Naive thymus-derived CD8-positive, alpha-beta T cell (primary cell): ENCODE measurements at regions not wholly inside any gene's neighbourhood (a gene's known extent, or its start where the extent isn't known, plus 50 kb on each side); places are given as distances from the start of the nearest gene placed in this dataset.
A peak's percentile ranks its signal among the peaks of the same experiment; 100 is the strongest.
"Not testable (repeated sequence)": the region's sequence is repeated elsewhere in the genome, so short reads cannot be mapped to it uniquely, and the experiment has no call there.

Experiments used
- ATAC-seq, 2 donors: fragments of 150-1000 bp; cut with Tn5 transposase in 1 of 2; sonication (Bioruptor Pico), chemical (Tn5 transposase) in 1 of 2; 1 replicate in 1 of 2; 2 replicates in 1 of 2; pipeline ENCODE4 v1.10.0; 2021; ENCODE audit warnings: mild to moderate bottlenecking in 2 of 2, moderate library complexity in 2 of 2
- POLR2A ChIA-PET: fragments of 350-600 bp; sonication (Branson Sonifier 250); formaldehyde crosslinking; loops from one replicate; lab custom pipeline; 2021; ENCODE audit warnings: antibody characterized with exemption; lab: Charles Lee
- DNase-seq, 10 donors: peaks; one replicate each; pipeline versions ENCODE4 v3.0.0 to v3.0.0-alpha.2; 2020 to 2022
- H3K27ac Mint-ChIP-seq, 10 donors: one replicate each; pipeline ENCODE4 v1.8.0; 2020 to 2022; ENCODE audit warnings: mild to moderate bottlenecking in 10 of 10, mixed read lengths in 10 of 10, moderate library complexity in 4 of 10, inconsistent platforms in 1 of 10
- H3K27me3 Mint-ChIP-seq, 5 donors: one replicate each; pipeline ENCODE4 v1.8.0; 2021 to 2022; ENCODE audit warnings: mixed read lengths in 5 of 5
- H3K36me3 Mint-ChIP-seq, 3 donors: one replicate each; pipeline ENCODE4 v1.8.0; 2020 to 2022; ENCODE audit warnings: mixed read lengths in 3 of 3, mild to moderate bottlenecking in 2 of 3, inconsistent platforms in 1 of 3
- H3K4me1 Mint-ChIP-seq, 4 donors: one replicate each; pipeline ENCODE4 v1.8.0; 2021 to 2022; ENCODE audit warnings: mixed read lengths in 4 of 4
- H3K4me3 Mint-ChIP-seq, 10 donors: one replicate each; pipeline ENCODE4 v1.8.0; 2020 to 2022; ENCODE audit warnings: mild to moderate bottlenecking in 10 of 10, mixed read lengths in 10 of 10, moderate library complexity in 6 of 10, inconsistent platforms in 1 of 10
- H3K9me3 Mint-ChIP-seq, 9 donors: one replicate each; pipeline ENCODE4 v1.8.0; 2020 to 2022; ENCODE audit warnings: mixed read lengths in 9 of 9, mild to moderate bottlenecking in 3 of 9, inconsistent platforms in 1 of 9, moderate library complexity in 1 of 9

GRCh38 chr3:16021801-16022200 is 152.7 kb upstream of the GALNT15 start:
- DNase-seq, ATAC-seq, H3K4me1 Mint-ChIP-seq, H3K27ac Mint-ChIP-seq, H3K9me3 Mint-ChIP-seq, H3K4me3 Mint-ChIP-seq, POLR2A ChIA-PET, H3K36me3 Mint-ChIP-seq: not testable (repeated sequence)
- peaks cover 0 to 11% (median 9%) of the 10 kb centered on the region in 5 donors for H3K27me3 Mint-ChIP-seq

DNA sequence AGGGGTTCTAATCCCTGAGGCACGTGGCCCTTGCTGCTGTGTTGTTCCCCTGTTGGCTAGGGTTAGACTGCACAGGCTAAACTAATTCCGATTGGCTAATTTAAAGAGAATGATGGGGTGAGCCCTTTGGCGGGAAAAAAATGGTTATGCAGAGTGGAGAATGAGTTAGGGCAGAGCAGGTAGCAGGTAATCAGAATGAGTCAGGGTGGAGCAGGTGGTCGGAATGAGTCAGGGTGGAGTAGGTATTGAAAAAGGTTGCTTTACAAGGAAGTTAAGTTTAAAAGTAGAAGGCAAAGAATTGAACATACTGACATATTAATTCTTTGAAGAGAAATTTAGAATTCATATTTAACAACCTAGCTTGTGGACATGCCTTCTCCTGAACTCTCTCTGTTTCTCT is 150.6 kb upstream of the GALNT15 start:
- DNase-seq, ATAC-seq, H3K4me1 Mint-ChIP-seq, H3K4me3 Mint-ChIP-seq, H3K36me3 Mint-ChIP-seq, H3K27ac Mint-ChIP-seq, H3K9me3 Mint-ChIP-seq, POLR2A ChIA-PET: not testable (repeated sequence)
- H3K27me3 Mint-ChIP-seq, result peaks cover 8 to 13% (median 11%) of the 10 kb centered on the region in 5 donors

GRCh38 chr3:16024548-16024947 is 149.9 kb upstream of the GALNT15 start:
- Mint-ChIP-seq H3K27me3 (peaks cover 8 to 13% (median 11%) of the 10 kb centered on the region in 5 donors), H3K27ac (no peak overlapping the region), H3K9me3 (no peaks in the 10 kb centered on the region), H3K4me3 (no peak overlapping the region), H3K36me3 (no peaks in the 10 kb centered on the region), H3K4me1 (peaks cover 0 to 1% (median 0%) of the 10 kb centered on the region in 4 donors)
- no peak for DNase-seq
- POLR2A ChIA-PET, result no interaction called here
- no peak for ATAC-seq

DNA sequence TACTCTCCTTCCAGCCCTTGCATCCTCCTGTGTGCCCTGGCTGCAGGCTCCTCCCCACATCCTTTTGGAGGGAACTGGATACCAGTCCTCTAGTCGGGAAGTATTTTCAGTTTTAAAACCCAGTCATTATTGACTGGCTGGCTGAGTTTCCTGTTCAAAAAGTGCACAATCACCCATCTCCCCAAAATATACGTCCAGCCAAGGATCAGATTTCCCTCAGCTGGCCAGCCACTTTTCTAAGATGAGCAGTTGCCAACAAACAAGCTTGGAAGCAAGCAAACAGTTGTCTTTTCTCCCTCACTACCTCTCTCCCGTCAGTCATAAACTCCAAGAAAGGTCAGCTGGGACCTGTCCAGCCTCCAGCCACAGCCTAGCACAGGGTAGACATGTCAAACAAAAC is 147.7 kb upstream of the GALNT15 start:
- H3K4me1 Mint-ChIP-seq, result peaks cover 0 to 1% (median 0%) of the 10 kb centered on the region in 4 donors
- no peak for ATAC-seq
- H3K27ac Mint-ChIP-seq, result no peak overlapping the region
- no peak overlapping the region for H3K4me3 Mint-ChIP-seq
- POLR2A ChIA-PET, result no interaction called here
- DNase-seq, result no peak
- no peaks in the 10 kb centered on the region for H3K9me3 Mint-ChIP-seq
- peaks cover 9 to 18% (median 11%) of the 10 kb centered on the region in 5 donors for H3K27me3 Mint-ChIP-seq
- no peaks in the 10 kb centered on the region for H3K36me3 Mint-ChIP-seq

GRCh38 chr3:16028604-16029003 is 145.9 kb upstream of the GALNT15 start:
- Mint-ChIP-seq H3K4me1 (peaks cover 0 to 1% (median 0%) of the 10 kb centered on the region in 4 donors), H3K9me3 (no peaks in the 10 kb centered on the region), H3K27me3 (peaks cover 5 to 14% (median 10%) of the 10 kb centered on the region in 5 donors), H3K36me3 (no peaks in the 10 kb centered on the region), H3K27ac (no peak overlapping the region), H3K4me3 (no peak overlapping the region)
- POLR2A ChIA-PET, result no interaction called here
- ATAC-seq (no peak), DNase-seq (no peak)

- Mint-ChIP-seq H3K4me3 (no peak overlapping the region), H3K27ac (no peak overlapping the region), H3K27me3 (peaks cover 5 to 11% (median 9%) of the 10 kb centered on the region in 5 donors), H3K36me3 (no peaks in the 10 kb centered on the region), H3K9me3 (no peaks in the 10 kb centered on the region), H3K4me1 (no peaks in the 10 kb centered on the region)
- POLR2A ChIA-PET, result no interaction called here
- DNase-seq (no peak), ATAC-seq (no peak)
Observed at GRCh38 chr3:16030342-16030741, 144.1 kb upstream of the GALNT15 start.

DNA sequence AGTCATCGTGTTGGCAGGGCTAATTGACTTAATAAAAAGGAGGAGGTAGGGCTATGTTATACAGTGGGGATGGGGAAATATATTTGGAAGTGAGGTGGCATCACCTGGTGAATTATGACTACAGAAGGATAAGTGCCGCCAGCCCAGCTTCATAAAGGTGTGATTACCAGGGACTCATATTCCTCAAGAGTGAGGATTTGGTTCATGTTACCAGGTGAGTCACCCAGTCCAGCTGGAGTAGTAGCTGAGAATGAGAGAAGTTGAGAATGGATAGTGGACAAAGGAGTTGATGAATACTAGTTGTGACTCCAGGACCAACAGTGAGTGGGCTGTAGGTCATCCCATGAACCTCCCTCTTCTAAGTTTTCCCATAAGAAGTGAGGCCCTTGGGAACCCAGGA is 143.0 kb upstream of the GALNT15 start:
- Mint-ChIP-seq H3K27me3 (peaks cover 5 to 16% (median 8%) of the 10 kb centered on the region in 5 donors), H3K9me3 (no peaks in the 10 kb centered on the region), H3K4me3 (no peak overlapping the region), H3K36me3 (no peaks in the 10 kb centered on the region), H3K27ac (no peak overlapping the region), H3K4me1 (no peaks in the 10 kb centered on the region)
- POLR2A ChIA-PET, result no interaction called here
- DNase-seq (no peak), ATAC-seq (no peak)

DNA sequence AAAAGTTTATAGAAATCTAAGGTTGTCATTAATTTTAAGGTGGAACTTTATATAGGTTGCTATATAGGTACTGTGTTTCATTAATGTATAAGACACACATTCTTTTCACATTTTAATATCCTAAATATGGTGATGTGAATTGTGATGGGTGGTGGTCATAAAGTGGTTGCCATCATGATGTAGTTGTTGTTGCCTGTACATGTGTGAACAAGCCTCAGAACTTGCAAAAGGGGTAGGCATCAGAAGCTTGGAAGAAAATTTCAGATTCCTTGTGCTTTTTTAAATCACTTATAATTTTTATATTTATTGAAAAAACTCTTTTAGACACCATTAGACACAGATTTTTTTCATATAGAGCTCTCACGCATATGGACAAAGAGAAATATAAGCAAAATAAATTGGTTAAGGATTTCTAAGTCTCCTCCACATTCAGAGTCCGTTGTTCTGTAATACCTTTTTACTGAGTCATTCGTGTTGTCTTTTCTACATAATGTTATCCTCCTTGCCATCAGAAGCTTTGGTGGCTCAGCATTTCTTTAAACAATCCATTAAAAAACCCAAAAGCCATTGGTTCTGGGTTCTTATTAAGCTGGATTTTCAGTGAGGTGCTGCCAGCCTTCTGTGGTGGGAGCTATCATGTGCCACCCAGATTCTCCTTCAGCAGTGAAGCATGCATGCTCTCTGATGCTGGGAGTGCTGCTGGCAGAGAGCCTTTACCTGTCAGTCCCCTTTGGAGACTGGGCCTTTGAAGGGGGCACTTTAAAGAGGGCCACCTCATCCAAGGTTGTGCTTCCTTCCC is 140.4 kb upstream of the GALNT15 start:
- peaks cover 0 to 10% (median 8%) of the 10 kb centered on the region in 5 donors for H3K27me3 Mint-ChIP-seq
- H3K27ac Mint-ChIP-seq, result no peak overlapping the region
- POLR2A ChIA-PET, result no interaction called here
- H3K9me3 Mint-ChIP-seq, result peaks cover 0 to 5% (median 0%) of the 10 kb centered on the region in 9 donors
- ATAC-seq (no peak), DNase-seq (no peak)
- no peaks in the 10 kb centered on the region for H3K4me1 Mint-ChIP-seq
- H3K36me3 Mint-ChIP-seq, result no peaks in the 10 kb centered on the region
- H3K4me3 Mint-ChIP-seq, result no peak overlapping the region

DNA sequence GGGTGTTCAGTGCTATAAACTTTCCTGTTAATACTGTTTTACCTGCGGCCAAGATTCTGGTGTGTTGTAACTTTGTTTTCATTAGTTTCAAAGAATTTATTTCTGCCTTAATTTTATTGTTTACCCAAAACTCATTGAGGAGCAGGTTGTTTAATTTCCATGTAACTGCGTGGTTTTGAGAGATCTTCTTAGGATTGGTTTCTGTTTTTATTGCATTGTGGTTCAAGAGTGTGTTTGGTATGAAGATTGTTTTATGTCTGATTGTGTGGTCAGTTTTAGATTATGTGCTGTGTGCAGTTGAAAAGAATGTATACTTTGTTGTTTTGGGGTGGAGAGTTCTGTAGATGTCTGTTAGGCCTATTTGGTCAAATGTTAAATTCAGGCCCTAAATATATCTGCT is 133.5 kb upstream of the GALNT15 start:
- Mint-ChIP-seq H3K4me1 (no peaks in the 10 kb centered on the region), H3K4me3 (no peak overlapping the region), H3K27me3 (peaks cover 2 to 17% (median 4%) of the 10 kb centered on the region in 5 donors), H3K9me3 (peaks cover 0 to 5% (median 0%) of the 10 kb centered on the region in 9 donors), H3K27ac (peak overlapping the region in 1 of 10 donors; percentile 7), H3K36me3 (no peaks in the 10 kb centered on the region)
- no peak for ATAC-seq
- POLR2A ChIA-PET, result no interaction called here
- no peak for DNase-seq

DNA sequence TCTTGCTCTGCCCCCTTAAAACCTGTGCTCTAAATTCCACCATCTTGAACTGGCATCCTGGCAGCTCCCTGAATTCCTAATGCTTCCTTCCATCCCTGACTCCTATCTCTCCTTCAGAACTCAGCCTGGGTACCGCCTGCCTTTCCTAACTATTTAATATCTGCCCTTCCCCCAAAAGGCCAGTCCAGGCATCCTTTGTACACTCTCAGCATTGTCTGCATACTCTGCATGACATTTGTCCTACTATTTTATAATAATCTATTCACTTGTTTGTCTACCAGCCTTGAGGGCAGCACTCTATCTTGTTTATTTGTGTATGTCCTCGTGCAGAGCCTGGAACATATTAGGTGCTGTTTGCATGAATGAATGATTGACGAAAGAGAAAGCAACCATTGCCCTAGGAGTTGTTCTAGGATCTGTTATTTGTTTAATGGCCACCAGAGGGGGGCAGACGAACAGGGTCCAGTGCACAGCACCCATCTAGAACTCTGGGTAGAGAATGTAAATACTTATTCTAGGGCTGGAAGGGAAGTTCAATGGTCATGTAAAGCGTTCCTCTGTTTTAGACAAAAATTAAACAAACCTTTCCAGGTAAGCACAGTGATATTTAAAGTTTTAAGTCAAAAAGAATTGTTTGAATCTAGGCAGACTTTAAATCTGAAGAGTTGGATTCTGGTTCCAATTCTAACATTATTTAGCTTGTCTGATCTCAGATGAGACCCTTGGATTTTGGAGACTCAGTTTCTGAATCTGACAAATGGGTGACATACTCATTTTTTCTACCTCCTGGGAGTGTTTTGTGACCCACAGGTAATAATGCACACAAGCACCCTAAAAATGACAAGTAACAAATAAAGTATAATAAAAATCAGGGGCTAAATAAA is 125.8 kb upstream of the GALNT15 start:
- POLR2A ChIA-PET, result no interaction called here
- peak overlapping the region in 6 of 10 donors; percentile 17 to 62 (median 50) for H3K4me3 Mint-ChIP-seq
- H3K9me3 Mint-ChIP-seq, result no peaks in the 10 kb centered on the region
- peak; percentile 82 to 85 for ATAC-seq
- peak in 7 of 10 donors; percentile 7 to 53 (median 31) for DNase-seq
- peak overlapping the region in 1 of 10 donors; percentile 12 for H3K27ac Mint-ChIP-seq
- H3K27me3 Mint-ChIP-seq, result peaks cover 0 to under 1% (median 0%) of the 10 kb centered on the region in 5 donors
- no peaks in the 10 kb centered on the region for H3K36me3 Mint-ChIP-seq
- H3K4me1 Mint-ChIP-seq, result peaks cover 0 to 6% (median under 1%) of the 10 kb centered on the region in 4 donors

GRCh38 chr3:16050641-16051467 is 123.6 kb upstream of the GALNT15 start:
- H3K36me3 Mint-ChIP-seq, result no peaks in the 10 kb centered on the region
- DNase-seq (peak in 1 of 10 donors; percentile 1), ATAC-seq (no peak)
- POLR2A ChIA-PET, result no interaction called here
- no peaks in the 10 kb centered on the region for H3K27me3 Mint-ChIP-seq
- peak overlapping the region in 2 of 10 donors; percentile 32 to 44 for H3K27ac Mint-ChIP-seq
- no peak overlapping the region for H3K4me3 Mint-ChIP-seq
- peaks cover 0 to 6% (median under 1%) of the 10 kb centered on the region in 4 donors for H3K4me1 Mint-ChIP-seq
- no peaks in the 10 kb centered on the region for H3K9me3 Mint-ChIP-seq

GRCh38 chr3:16051691-16052090 is 122.8 kb upstream of the GALNT15 start:
- Mint-ChIP-seq H3K4me3 (no peak overlapping the region), H3K36me3 (no peaks in the 10 kb centered on the region), H3K9me3 (no peaks in the 10 kb centered on the region), H3K27ac (no peak overlapping the region), H3K4me1 (peaks cover 0 to 6% (median under 1%) of the 10 kb centered on the region in 4 donors), H3K27me3 (no peaks in the 10 kb centered on the region)
- ATAC-seq (no peak), DNase-seq (no peak)
- POLR2A ChIA-PET, result no interaction called here
